ENCODE measurements at regions not wholly inside any gene's neighbourhood (a gene's known extent, or its start where the extent isn't known, plus 50 kb on each side); places are given as distances from the start of the nearest gene placed in this dataset.

GRCh38 chr6:114886670-114887436, 544.0 kb upstream of the HS3ST5 start:
- H3K27ac ChIP-seq (ENCODE audit: low read depth, low read length, poor library complexity, severe bottlenecking) = no peak overlapping the region
- H3K36me3 ChIP-seq (ENCODE audit: insufficient read depth, low read length, poor library complexity, severe bottlenecking) = no peaks in the 10 kb centered on the region
- no peaks in the 10 kb centered on the region for H3K27me3 ChIP-seq (replicated peaks; ENCODE audit: insufficient read depth, low read depth, low read length, poor library complexity)
- intact Hi-C loops (cut with micrococcal nuclease; ENCODE audit: unreplicated experiment) = no loop called here
- H3K9me3 ChIP-seq (ENCODE audit: low read depth, low read length, poor library complexity, severe bottlenecking) = no peaks in the 10 kb centered on the region
- ChIA-PET CTCF (no interaction called here), POLR2A (ENCODE audit: low non-redundant PET) (no interaction called here)
- DNase-seq (ENCODE audit: low spot score) = no peak
- H3K4me3 ChIP-seq (ENCODE audit: low read depth, low read length, poor library complexity, severe bottlenecking) = no peak overlapping the region
- no peaks in the 10 kb centered on the region for H3K4me1 ChIP-seq (ENCODE audit: insufficient read depth, low read length, poor library complexity, severe bottlenecking)
- no peak for TF ChIP-seq CTCF (conservative IDR thresholded peaks at IDR 0.05; ENCODE audit: low read depth, low read length)
- BruUV-seq (replicated peaks) = no TSS peak

GRCh38 chr6:114879693-114880092, 536.9 kb upstream of the HS3ST5 start:
- H3K27ac ChIP-seq (ENCODE audit: low read depth, low read length, poor library complexity, severe bottlenecking) = no peak overlapping the region
- POLR2A ChIA-PET (ENCODE audit: low non-redundant PET) = no interaction called here
- no peaks in the 10 kb centered on the region for H3K4me1 ChIP-seq (ENCODE audit: insufficient read depth, low read length, poor library complexity, severe bottlenecking)

GRCh38 chr6:114878091-114878490, 535.3 kb upstream of the HS3ST5 start:
- Histone ChIP-seq H3K27me3 (replicated peaks; ENCODE audit: insufficient read depth, low read depth, low read length, poor library complexity) (no peaks in the 10 kb centered on the region), H3K4me3 (ENCODE audit: low read depth, low read length, poor library complexity, severe bottlenecking) (no peak overlapping the region), H3K9me3 (ENCODE audit: low read depth, low read length, poor library complexity, severe bottlenecking) (no peaks in the 10 kb centered on the region), H3K27ac (ENCODE audit: low read depth, low read length, poor library complexity, severe bottlenecking) (no peak overlapping the region), H3K36me3 (ENCODE audit: insufficient read depth, low read length, poor library complexity, severe bottlenecking) (no peaks in the 10 kb centered on the region), H3K4me1 (ENCODE audit: insufficient read depth, low read length, poor library complexity, severe bottlenecking) (no peaks in the 10 kb centered on the region)
- TF ChIP-seq CTCF (conservative IDR thresholded peaks at IDR 0.05; ENCODE audit: low read depth, low read length) = no peak
- no peak for TF ChIP-seq EZH2 (IDR thresholded peaks at IDR 0.05; ENCODE audit: borderline replicate concordance, low read depth, low read length, poor library complexity, severe bottlenecking)
- POLR2A ChIA-PET (ENCODE audit: low non-redundant PET) = no interaction called here
- intact Hi-C loops (cut with micrococcal nuclease; ENCODE audit: unreplicated experiment) = no loop called here
- CTCF ChIA-PET = interaction anchor here (0.6 kb wide), 1 partner anchor 161 kb away, joined by 3 read pairs; no protein-coding TSS in a partner anchor
- DNase-seq (ENCODE audit: low spot score) = no peak
- BruUV-seq (replicated peaks) = no TSS peak

More at GRCh38 chr6:114879693-114880092, 536.9 kb upstream of the HS3ST5 start:
- CTCF ChIA-PET = no interaction called here
- BruUV-seq (replicated peaks) = no TSS peak
- Histone ChIP-seq H3K9me3 (ENCODE audit: low read depth, low read length, poor library complexity, severe bottlenecking) (no peaks in the 10 kb centered on the region), H3K36me3 (ENCODE audit: insufficient read depth, low read length, poor library complexity, severe bottlenecking) (no peaks in the 10 kb centered on the region), H3K27me3 (replicated peaks; ENCODE audit: insufficient read depth, low read depth, low read length, poor library complexity) (no peaks in the 10 kb centered on the region), H3K4me3 (ENCODE audit: low read depth, low read length, poor library complexity, severe bottlenecking) (no peak overlapping the region)
- TF ChIP-seq CTCF (conservative IDR thresholded peaks at IDR 0.05; ENCODE audit: low read depth, low read length) = no peak
- TF ChIP-seq EZH2 (IDR thresholded peaks at IDR 0.05; ENCODE audit: borderline replicate concordance, low read depth, low read length, poor library complexity, severe bottlenecking) = no peak
- DNase-seq (ENCODE audit: low spot score) = no peak
- intact Hi-C loops (cut with micrococcal nuclease; ENCODE audit: unreplicated experiment) = no loop called here

Measured in A673 (cell line).